ENCODE measurements at regions not wholly inside any gene's neighbourhood (a gene's known extent, or its start where the extent isn't known, plus 50 kb on each side); places are given as distances from the start of the nearest gene placed in this dataset.
"Not testable (repeated sequence)": the region's sequence is repeated elsewhere in the genome, so short reads cannot be mapped to it uniquely, and the experiment has no call there.

- H3K4me1 ChIP-seq = no peaks in the 10 kb centered on the region
- 71% methylated on average over 10 of the region's 38 CpGs for WGBS (ENCODE audit: insufficient coverage, low coverage, low lambda C conversion rate, missing lambda C conversion rate)
- DNase-seq = no peak
- H3K9me3 ChIP-seq = no peaks in the 10 kb centered on the region
- intact Hi-C loops (cut with DNase I) = no loop called here
- no peaks in the 10 kb centered on the region for H3K36me3 ChIP-seq
- H3K27me3 ChIP-seq = no peaks in the 10 kb centered on the region
- H3K27ac ChIP-seq = no peak overlapping the region
- peak in 1 of 4 donors; percentile 35 for ATAC-seq
- H3K4me3 ChIP-seq = no peak overlapping the region
- TF ChIP-seq CTCF (IDR thresholded peaks at IDR 0.05) (no peak), POLR2A (IDR thresholded peaks at IDR 0.05) (no peak)
Measured at GRCh38 chr20:30513050-30513628, 744.3 kb upstream of the DEFB115 start.

- H3K4me1 ChIP-seq; H3K9me3 ChIP-seq; H3K36me3 ChIP-seq; H3K27me3 ChIP-seq; H3K4me3 ChIP-seq; DNase-seq; H3K27ac ChIP-seq; ATAC-seq; intact Hi-C loops (cut with DNase I): not testable (repeated sequence)
- WGBS (ENCODE audit: insufficient coverage, low coverage, low lambda C conversion rate, missing lambda C conversion rate) = 83% methylated on average over 10 of the region's 13 CpGs
Measured at GRCh38 chr20:30515915-30516314, 741.5 kb upstream of the DEFB115 start.

- H3K4me1 ChIP-seq; H3K27me3 ChIP-seq; H3K4me3 ChIP-seq; H3K27ac ChIP-seq; H3K36me3 ChIP-seq; H3K9me3 ChIP-seq; ATAC-seq; DNase-seq; intact Hi-C loops (cut with DNase I): not testable (repeated sequence)
- WGBS (ENCODE audit: insufficient coverage, low coverage, low lambda C conversion rate, missing lambda C conversion rate) = 59% methylated on average over 9 of the region's 10 CpGs
Measured at GRCh38 chr20:30518906-30519305, 738.6 kb upstream of the DEFB115 start.

GRCh38 chr20:30521686-30522415 is 735.6 kb upstream of the DEFB115 start:
- ATAC-seq = not testable (repeated sequence)

GRCh38 chr20:30524155-30524554 is 733.3 kb upstream of the DEFB115 start:
- intact Hi-C loops (cut with DNase I); H3K4me3 ChIP-seq; H3K36me3 ChIP-seq; H3K27ac ChIP-seq; H3K27me3 ChIP-seq; ATAC-seq; H3K9me3 ChIP-seq; DNase-seq; H3K4me1 ChIP-seq: not testable (repeated sequence)
- WGBS (ENCODE audit: insufficient coverage, low coverage, low lambda C conversion rate, missing lambda C conversion rate) = 68% methylated on average over 4 of the region's 4 CpGs

More at GRCh38 chr20:30521686-30522415, 735.6 kb upstream of the DEFB115 start:
- H3K4me3 ChIP-seq; intact Hi-C loops (cut with DNase I); H3K27ac ChIP-seq; DNase-seq; H3K36me3 ChIP-seq; H3K4me1 ChIP-seq; H3K27me3 ChIP-seq; H3K9me3 ChIP-seq: not testable (repeated sequence)
- WGBS (ENCODE audit: insufficient coverage, low coverage, low lambda C conversion rate, missing lambda C conversion rate) = 25% methylated on average over 4 of the region's 15 CpGs

GRCh38 chr20:30524761-30525160 is 732.7 kb upstream of the DEFB115 start:
- H3K4me3 ChIP-seq; DNase-seq; H3K27me3 ChIP-seq; H3K9me3 ChIP-seq; intact Hi-C loops (cut with DNase I); H3K4me1 ChIP-seq; H3K27ac ChIP-seq; ATAC-seq; H3K36me3 ChIP-seq: not testable (repeated sequence)
- WGBS (ENCODE audit: insufficient coverage, low coverage, low lambda C conversion rate, missing lambda C conversion rate) = 20% methylated on average over 2 of the region's 2 CpGs

- H3K9me3 ChIP-seq; H3K27me3 ChIP-seq; H3K36me3 ChIP-seq; DNase-seq; H3K4me3 ChIP-seq; intact Hi-C loops (cut with DNase I); ATAC-seq; H3K27ac ChIP-seq; H3K4me1 ChIP-seq: not testable (repeated sequence)
Measured at GRCh38 chr20:30533653-30534052, 723.8 kb upstream of the DEFB115 start.

GRCh38 chr20:30537459-30537858 is 720.0 kb upstream of the DEFB115 start:
- not testable (repeated sequence) for DNase-seq
- peak in 3 of 4 donors; percentile 14 to 57 (median 44) for ATAC-seq

GRCh38 chr20:30540330-30541069 is 717.0 kb upstream of the DEFB115 start:
- H3K27me3 ChIP-seq; H3K36me3 ChIP-seq; H3K4me3 ChIP-seq; DNase-seq; H3K4me1 ChIP-seq; intact Hi-C loops (cut with DNase I); H3K9me3 ChIP-seq; ATAC-seq; H3K27ac ChIP-seq: not testable (repeated sequence)
- 24% methylated on average over 4 of the region's 4 CpGs for WGBS (ENCODE audit: insufficient coverage, low coverage, low lambda C conversion rate, missing lambda C conversion rate)

More at GRCh38 chr20:30537459-30537858, 720.0 kb upstream of the DEFB115 start:
- H3K9me3 ChIP-seq; H3K4me1 ChIP-seq; intact Hi-C loops (cut with DNase I); H3K36me3 ChIP-seq; H3K27me3 ChIP-seq; H3K4me3 ChIP-seq; H3K27ac ChIP-seq: not testable (repeated sequence)
- 27% methylated on average over 19 of the region's 20 CpGs for WGBS (ENCODE audit: insufficient coverage, low coverage, low lambda C conversion rate, missing lambda C conversion rate)

GRCh38 chr20:30551236-30551635 is 706.2 kb upstream of the DEFB115 start:
- H3K36me3 ChIP-seq; H3K9me3 ChIP-seq; intact Hi-C loops (cut with DNase I); DNase-seq; H3K27ac ChIP-seq; H3K4me3 ChIP-seq; H3K4me1 ChIP-seq; H3K27me3 ChIP-seq; ATAC-seq: not testable (repeated sequence)
- WGBS (ENCODE audit: insufficient coverage, low coverage, low lambda C conversion rate, missing lambda C conversion rate) = 45% methylated on average over 3 of the region's 4 CpGs
